Thoracic aorta (tissue), 2 donors: ENCODE measurements at regions not wholly inside any gene's neighbourhood (a gene's known extent, or its start where the extent isn't known, plus 50 kb on each side); places are given as distances from the start of the nearest gene placed in this dataset.

Source experiments
- ATAC-seq: fragments of 150-250 bp; one replicate; pipeline ENCODE4 v1.8.0; 2017; ENCODE audit warnings: low read depth; ENCODE audit not compliant: insufficient number of reproducible peaks, low FRiP score
- DNase-seq: peaks from one replicate; pipeline ENCODE4 v3.0.0-alpha.2; 2020; ENCODE audit warnings: low spot score
- H3K27ac ChIP-seq, 2 donors: fragments of 200-600 bp; sonication (generic); 1 replicate in 1 of 2; 2 replicates in 1 of 2; pipeline ENCODE4 v1.5.1; 2016; ENCODE audit warnings: mild to moderate bottlenecking in 2 of 2, moderate library complexity in 2 of 2
- H3K27me3 ChIP-seq: fragments of 200-600 bp; sonication (generic); replicated peaks from 2 replicates; pipeline ENCODE4 v1.6.0; 2016; ENCODE audit warnings: mild to moderate bottlenecking; ENCODE audit not compliant: insufficient read depth
- H3K36me3 ChIP-seq: fragments of 200-600 bp; sonication (generic); one replicate; pipeline ENCODE4 v1.5.1; 2016
- H3K4me1 ChIP-seq, 2 donors: fragments of 200-600 bp; sonication (generic); 1 replicate in 1 of 2; 2 replicates in 1 of 2; pipeline versions ENCODE4 v1.5.1 to v1.6.0; 2016; ENCODE audit warnings: low read depth in 2 of 2, mild to moderate bottlenecking in 1 of 2; ENCODE audit not compliant: control insufficient read depth in 1 of 2
- H3K4me3 ChIP-seq: fragments of 200-600 bp; sonication (generic); 2 replicates; pipeline ENCODE4 v1.5.1; 2016; ENCODE audit warnings: mild to moderate bottlenecking
- H3K9me3 ChIP-seq: fragments of 200-600 bp; sonication (generic); 2 replicates; pipeline ENCODE4 v1.5.1; 2016
- TF ChIP-seq, protein P1 (sequence below): fragments of 200-600 bp; sonication (generic); IDR thresholded peaks from one replicate; pipeline ENCODE4 v1.5.1; 2019; ENCODE audit warnings: antibody characterized with exemption

DNA sequence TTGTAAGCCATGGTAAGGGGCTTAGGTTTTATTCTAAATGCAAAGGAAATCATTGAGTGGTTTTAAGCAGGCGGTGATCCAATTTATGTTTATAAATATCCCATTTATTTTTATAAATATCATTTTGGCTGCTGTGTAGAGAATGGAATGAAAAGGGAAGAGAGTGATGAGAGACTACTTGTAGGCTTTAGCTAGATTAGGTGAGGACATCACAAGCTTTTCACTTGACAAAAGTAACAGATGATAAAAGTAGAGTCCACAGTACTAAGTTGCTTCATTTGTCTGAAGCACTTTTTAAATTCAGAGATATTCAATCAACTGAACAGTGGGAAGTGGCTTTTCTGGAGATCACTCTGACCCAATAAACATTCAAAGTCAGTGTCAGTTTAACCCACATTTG, 65.4 kb upstream of the FSHR start:
- TF ChIP-seq, protein P1, sequence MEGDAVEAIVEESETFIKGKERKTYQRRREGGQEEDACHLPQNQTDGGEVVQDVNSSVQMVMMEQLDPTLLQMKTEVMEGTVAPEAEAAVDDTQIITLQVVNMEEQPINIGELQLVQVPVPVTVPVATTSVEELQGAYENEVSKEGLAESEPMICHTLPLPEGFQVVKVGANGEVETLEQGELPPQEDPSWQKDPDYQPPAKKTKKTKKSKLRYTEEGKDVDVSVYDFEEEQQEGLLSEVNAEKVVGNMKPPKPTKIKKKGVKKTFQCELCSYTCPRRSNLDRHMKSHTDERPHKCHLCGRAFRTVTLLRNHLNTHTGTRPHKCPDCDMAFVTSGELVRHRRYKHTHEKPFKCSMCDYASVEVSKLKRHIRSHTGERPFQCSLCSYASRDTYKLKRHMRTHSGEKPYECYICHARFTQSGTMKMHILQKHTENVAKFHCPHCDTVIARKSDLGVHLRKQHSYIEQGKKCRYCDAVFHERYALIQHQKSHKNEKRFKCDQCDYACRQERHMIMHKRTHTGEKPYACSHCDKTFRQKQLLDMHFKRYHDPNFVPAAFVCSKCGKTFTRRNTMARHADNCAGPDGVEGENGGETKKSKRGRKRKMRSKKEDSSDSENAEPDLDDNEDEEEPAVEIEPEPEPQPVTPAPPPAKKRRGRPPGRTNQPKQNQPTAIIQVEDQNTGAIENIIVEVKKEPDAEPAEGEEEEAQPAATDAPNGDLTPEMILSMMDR: no peak
- Histone ChIP-seq H3K36me3 (no peaks in the 10 kb centered on the region), H3K4me1 (no peaks in the 10 kb centered on the region), H3K27ac (no peak overlapping the region), H3K9me3 (no peaks in the 10 kb centered on the region), H3K4me3 (no peak overlapping the region), H3K27me3 (no peaks in the 10 kb centered on the region)
- no peak for ATAC-seq
- no peak for DNase-seq

DNA sequence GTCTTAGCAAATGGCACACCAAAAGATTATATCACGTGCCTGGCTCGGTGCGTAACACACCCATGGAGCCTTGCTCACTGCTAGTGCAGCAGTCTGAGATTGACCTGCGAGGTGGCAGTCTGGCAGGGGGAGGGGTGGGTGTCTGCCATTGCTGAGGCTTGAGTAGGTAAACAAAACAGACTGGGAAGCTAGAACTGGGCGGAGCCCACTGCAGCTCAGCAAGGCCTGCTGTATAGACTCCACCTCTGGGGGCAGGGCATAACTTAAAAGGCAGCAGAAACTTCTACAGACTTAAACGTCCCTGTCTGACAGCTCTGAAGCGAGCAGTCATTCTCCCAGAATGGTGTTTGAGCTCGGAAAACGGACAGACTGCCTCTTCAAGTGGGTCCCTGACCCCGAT, 55.9 kb upstream of the FSHR start:
- DNase-seq (no peak), ATAC-seq (no peak)
- TF ChIP-seq, protein P1: no peak
- Histone ChIP-seq H3K9me3 (no peaks in the 10 kb centered on the region), H3K27ac (no peak overlapping the region), H3K4me3 (no peak overlapping the region), H3K4me1 (no peaks in the 10 kb centered on the region), H3K36me3 (no peaks in the 10 kb centered on the region), H3K27me3 (no peaks in the 10 kb centered on the region)

DNA sequence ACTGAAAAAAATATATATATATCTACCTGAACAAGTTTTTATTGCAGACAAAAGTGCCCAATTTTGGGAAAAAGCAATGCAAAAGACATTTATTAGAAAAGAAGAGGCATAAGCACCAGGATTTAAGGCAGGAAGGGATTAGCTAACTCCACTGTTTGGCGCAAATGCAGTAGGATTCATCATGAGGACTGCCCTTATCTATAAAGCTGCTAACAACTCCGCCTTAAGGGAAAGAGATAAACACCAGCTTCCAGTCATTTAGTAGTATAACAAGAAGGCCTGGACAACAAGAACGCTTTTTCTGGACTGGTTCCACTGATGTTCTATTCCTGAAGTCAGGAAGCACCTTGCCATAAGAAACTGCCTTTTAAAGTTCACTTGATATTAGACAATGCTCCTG, 52.9 kb upstream of the FSHR start:
- DNase-seq: no peak
- TF ChIP-seq, protein P1: no peak

More for the DNA sequence above, 52.9 kb upstream of the FSHR start:
- Histone ChIP-seq H3K27me3 (no peaks in the 10 kb centered on the region), H3K4me3 (no peak overlapping the region), H3K4me1 (no peaks in the 10 kb centered on the region), H3K9me3 (no peaks in the 10 kb centered on the region), H3K36me3 (no peaks in the 10 kb centered on the region), H3K27ac (no peak overlapping the region)
- ATAC-seq: no peak
